Sigmoid colon (tissue), 6 donors: ENCODE measurements at regions not wholly inside any gene's neighbourhood (a gene's known extent, or its start where the extent isn't known, plus 50 kb on each side); places are given as distances from the start of the nearest gene placed in this dataset.

Experiments
- DNase-seq: peaks from one replicate; pipeline ENCODE4 v3.0.0-alpha.2; 2019
- H3K27ac ChIP-seq, 4 donors: fragments of 200-600 bp; sonication (generic); one replicate each; pipeline ENCODE4 v1.5.1; 2016 to 2019; ENCODE audit warnings: mild to moderate bottlenecking in 1 of 4
- H3K27me3 ChIP-seq, 3 donors: fragments of 200-600 bp; sonication (generic); one replicate each; pipeline ENCODE4 v1.5.1; 2019; ENCODE audit warnings: mild to moderate bottlenecking in 1 of 3
- H3K36me3 ChIP-seq, 4 donors: fragments of 200-600 bp; sonication (generic); one replicate each; pipeline ENCODE4 v1.5.1; 2016 to 2019
- H3K4me1 ChIP-seq, 4 donors: fragments of 200-600 bp; sonication (generic); one replicate each; pipeline ENCODE4 v1.5.1; 2017 to 2019
- H3K4me3 ChIP-seq, 4 donors: fragments of 200-600 bp; sonication (generic); one replicate each; pipeline ENCODE4 v1.5.1; 2017 to 2019; ENCODE audit warnings: mild to moderate bottlenecking in 2 of 4, moderate library complexity in 1 of 4
- H3K9me3 ChIP-seq, 4 donors: fragments of 200-600 bp in 3 of 4; sonication (generic) in 3 of 4; one replicate each; pipeline versions ENCODE4 v1.5.1 to v1.6.1; 2013 to 2019
- EP300 ChIP-seq, 4 donors: sonication (generic); formaldehyde crosslinking; IDR thresholded peaks; one replicate each; pipeline ENCODE4 v1.6.1; 2017; ENCODE audit warnings: antibody characterized with exemption in 4 of 4
- POLR2A ChIP-seq, 2 donors: fragments of 450-650 bp; IDR thresholded peaks; one replicate each; pipeline ENCODE4 v1.6.1; 2016; ENCODE audit warnings: antibody characterized with exemption in 2 of 2, mild to moderate bottlenecking in 2 of 2, moderate library complexity in 2 of 2
- POLR2AphosphoS5 ChIP-seq, 4 donors: sonication (generic); formaldehyde crosslinking; IDR thresholded peaks; one replicate each; pipeline ENCODE4 v1.6.1; 2017; ENCODE audit warnings: antibody characterized with exemption in 4 of 4
- WGBS, 2 donors: extraction: QIAGEN DNeasy Blood & Tissue Kit; methylation state at CpG; one replicate each; pipeline ENCODE4 v1.1.7; 2013; 5-methylcytosine and 5-hydroxymethylcytosine counted together
- intact Hi-C: fragments of 100-400 bp; cut with DNase I; formaldehyde crosslinking; loops from one replicate; pipeline ENCODE4 v1.15.1; 2023
- TF ChIP-seq, protein P1 (sequence below), 4 experiments: fragments of 450-650 bp in 3 of 4; fragments of 200-600 bp in 1 of 4; IDR thresholded peaks; one replicate each; pipeline ENCODE4 v1.5.1; 2016 to 2019; ENCODE audit warnings: antibody characterized with exemption in 4 of 4, mild to moderate bottlenecking in 3 of 4, moderate library complexity in 2 of 4
- donor health status: healthy with polysubstance abuse.
- donor health status: healthy.

DNA sequence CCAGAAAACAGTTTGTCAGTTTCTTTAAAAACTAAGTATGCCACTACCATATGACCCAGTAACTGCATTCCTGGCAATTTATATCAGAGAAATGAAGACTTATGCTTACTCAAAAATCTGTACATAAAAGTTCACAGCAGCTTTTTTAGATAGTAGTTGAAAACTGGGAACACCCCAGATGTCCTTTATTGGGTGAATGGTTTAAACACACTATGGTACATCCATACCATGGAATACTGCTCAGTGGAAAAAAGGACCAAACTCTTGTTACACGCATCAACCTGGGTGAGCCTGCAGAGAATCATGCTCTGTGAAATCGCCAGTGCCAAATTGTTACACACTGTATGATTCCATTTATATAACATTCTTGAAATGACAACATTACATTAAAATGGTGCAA lies 127.6 kb upstream of the RET start:
- Histone ChIP-seq H3K27me3 (peaks cover 0 to 32% (median 8%) of the 10 kb centered on the region in 3 donors), H3K9me3 (no peaks in the 10 kb centered on the region), H3K4me3 (no peak overlapping the region), H3K27ac (no peak overlapping the region), H3K36me3 (no peaks in the 10 kb centered on the region), H3K4me1 (peaks cover 0 to 11% (median 7%) of the 10 kb centered on the region in 4 donors)
- no peak for DNase-seq
- 90 to 96% methylated on average over 2 of the region's 2 CpGs for WGBS, 2 donors
- intact Hi-C loops = no loop called here
- TF ChIP-seq, protein P1, sequence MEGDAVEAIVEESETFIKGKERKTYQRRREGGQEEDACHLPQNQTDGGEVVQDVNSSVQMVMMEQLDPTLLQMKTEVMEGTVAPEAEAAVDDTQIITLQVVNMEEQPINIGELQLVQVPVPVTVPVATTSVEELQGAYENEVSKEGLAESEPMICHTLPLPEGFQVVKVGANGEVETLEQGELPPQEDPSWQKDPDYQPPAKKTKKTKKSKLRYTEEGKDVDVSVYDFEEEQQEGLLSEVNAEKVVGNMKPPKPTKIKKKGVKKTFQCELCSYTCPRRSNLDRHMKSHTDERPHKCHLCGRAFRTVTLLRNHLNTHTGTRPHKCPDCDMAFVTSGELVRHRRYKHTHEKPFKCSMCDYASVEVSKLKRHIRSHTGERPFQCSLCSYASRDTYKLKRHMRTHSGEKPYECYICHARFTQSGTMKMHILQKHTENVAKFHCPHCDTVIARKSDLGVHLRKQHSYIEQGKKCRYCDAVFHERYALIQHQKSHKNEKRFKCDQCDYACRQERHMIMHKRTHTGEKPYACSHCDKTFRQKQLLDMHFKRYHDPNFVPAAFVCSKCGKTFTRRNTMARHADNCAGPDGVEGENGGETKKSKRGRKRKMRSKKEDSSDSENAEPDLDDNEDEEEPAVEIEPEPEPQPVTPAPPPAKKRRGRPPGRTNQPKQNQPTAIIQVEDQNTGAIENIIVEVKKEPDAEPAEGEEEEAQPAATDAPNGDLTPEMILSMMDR (IDR thresholded peaks at IDR 0.05) = no peak

DNA sequence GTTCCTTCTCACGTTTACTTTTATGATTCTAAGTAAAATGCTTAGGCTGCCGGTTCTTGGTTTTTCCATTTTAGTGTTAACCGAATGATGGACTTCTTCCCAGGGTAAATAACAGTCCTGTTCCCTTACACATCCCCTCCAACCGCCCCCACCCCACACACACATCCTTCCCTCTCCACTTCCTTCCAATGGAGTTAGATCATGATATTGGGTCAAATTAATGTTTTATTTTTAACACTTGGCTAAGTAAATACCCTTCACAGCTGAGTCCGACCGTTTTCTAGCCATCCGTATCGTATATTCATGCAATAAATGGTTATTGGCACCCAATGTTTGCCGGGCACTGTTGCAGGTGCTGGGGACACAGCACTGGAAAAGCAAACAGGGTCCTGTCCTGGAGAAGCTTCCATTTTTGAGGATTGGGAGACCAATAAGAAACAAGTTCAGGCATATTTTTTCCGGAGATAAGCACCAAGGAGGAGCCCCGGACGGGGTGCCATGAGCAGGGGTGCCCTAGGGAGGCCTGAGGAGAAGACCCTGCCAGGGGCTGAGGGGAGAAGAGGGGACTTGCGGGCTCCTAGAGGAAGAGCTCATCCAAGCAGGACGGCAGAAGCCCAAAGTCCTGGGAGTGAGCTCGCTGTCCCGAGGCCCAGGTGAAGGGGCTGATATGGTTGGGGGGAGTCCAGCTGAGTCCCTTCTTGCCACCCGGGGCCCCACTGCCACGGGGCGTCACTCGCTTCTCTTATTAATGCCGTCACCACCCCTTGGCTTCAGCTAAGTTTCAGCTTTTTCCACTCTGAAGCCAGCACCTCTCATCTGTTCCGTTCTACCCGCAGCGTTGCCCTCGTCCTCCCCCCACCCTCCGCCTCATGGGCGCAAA lies 126.0 kb upstream of the RET start:
- TF ChIP-seq POLR2A (IDR thresholded peaks at IDR 0.05) (no peak), EP300 (IDR thresholded peaks at IDR 0.05) (no peak), POLR2AphosphoS5 (IDR thresholded peaks at IDR 0.05) (no peak)
- TF ChIP-seq, protein P1 (IDR thresholded peaks at IDR 0.05) = no peak
- no peaks in the 10 kb centered on the region for H3K9me3 ChIP-seq
- no peak overlapping the region for H3K4me3 ChIP-seq
- H3K4me1 ChIP-seq = peaks cover 0 to 11% (median 7%) of the 10 kb centered on the region in 4 donors
- H3K27me3 ChIP-seq = peaks cover 0 to 32% (median 8%) of the 10 kb centered on the region in 3 donors
- intact Hi-C loops = no loop called here
- WGBS, 2 donors = 42 to 60% methylated on average over 27 of the region's 27 CpGs
- peak; percentile 52 for DNase-seq
- no peaks in the 10 kb centered on the region for H3K36me3 ChIP-seq
- H3K27ac ChIP-seq = no peak overlapping the region

DNA sequence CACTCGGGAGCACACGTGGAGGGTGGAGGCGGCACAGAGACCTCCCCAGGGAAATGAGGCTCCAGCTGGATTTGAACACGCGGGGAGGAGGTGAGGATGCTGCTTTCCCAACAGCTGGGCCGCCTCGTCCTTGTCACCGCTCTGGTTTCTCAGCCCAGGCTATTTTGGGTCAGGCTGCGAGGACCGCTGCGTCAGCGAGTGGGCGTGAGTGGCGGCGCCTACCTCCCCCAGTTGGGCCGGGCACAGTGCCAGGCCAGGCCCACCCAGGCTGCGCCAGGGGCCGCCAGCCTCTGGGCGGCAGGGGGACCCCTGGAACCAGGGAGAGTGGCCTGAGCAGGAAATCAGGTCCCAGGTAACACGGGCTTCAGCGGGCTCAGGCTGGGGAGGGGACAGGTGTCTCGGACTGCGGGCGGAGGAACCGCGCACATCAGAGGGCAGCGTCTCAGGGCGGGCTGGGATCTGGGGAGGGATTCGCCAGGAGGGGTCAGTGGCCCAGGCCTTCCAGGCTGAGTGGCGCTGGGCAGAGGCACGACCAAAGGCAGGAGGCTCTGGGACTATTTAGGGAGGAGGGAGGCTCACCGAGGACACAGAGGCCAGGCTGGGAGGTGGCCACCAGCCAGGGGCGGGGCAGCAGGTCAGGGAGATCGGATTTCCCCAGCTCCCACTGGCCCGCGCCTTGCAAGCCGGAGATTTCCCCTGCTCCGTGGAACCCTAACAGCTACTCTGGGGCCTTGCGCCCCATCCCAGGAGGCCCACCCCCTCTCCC lies 125.2 kb upstream of the RET start:
- Histone ChIP-seq H3K4me3 (no peak overlapping the region), H3K27ac (no peak overlapping the region), H3K27me3 (peaks cover 0 to 32% (median 8%) of the 10 kb centered on the region in 3 donors), H3K9me3 (no peaks in the 10 kb centered on the region), H3K36me3 (no peaks in the 10 kb centered on the region), H3K4me1 (peaks cover 0 to 11% (median 7%) of the 10 kb centered on the region in 4 donors)
- peak; percentile 64 for DNase-seq
- WGBS, 2 donors = 13 to 36% methylated on average over 39 of the region's 39 CpGs
- TF ChIP-seq POLR2AphosphoS5 (IDR thresholded peaks at IDR 0.05) (no peak), POLR2A (IDR thresholded peaks at IDR 0.05) (no peak), EP300 (IDR thresholded peaks at IDR 0.05) (no peak)
- TF ChIP-seq, protein P1 (IDR thresholded peaks at IDR 0.05) = no peak
- intact Hi-C loops = no loop called here

DNA sequence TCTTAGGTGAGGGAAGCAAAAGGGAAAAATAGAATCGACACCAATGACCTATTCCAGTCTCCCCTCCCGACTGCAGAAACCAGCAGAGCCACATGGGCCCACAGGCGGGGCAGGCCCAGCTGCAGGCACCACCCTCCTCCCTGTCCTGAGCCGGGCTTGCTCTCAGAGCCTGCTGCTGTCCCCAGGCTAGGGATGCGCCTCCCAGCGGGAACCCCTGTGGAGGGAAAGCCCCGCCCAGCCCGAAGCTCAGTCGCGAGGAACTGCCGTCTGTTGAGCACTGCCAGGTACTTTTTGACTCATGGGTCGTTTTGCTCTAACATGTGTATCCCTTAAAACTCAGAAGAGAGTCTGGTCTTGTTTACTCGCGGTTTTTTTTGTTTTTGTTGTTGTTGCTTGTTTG lies 124.5 kb upstream of the RET start:
- H3K27me3 ChIP-seq = peaks cover 0 to 32% (median 8%) of the 10 kb centered on the region in 3 donors
- H3K4me3 ChIP-seq = no peak overlapping the region
- 18 to 47% methylated on average over 14 of the region's 14 CpGs for WGBS, 2 donors
- intact Hi-C loops = no loop called here
- no peaks in the 10 kb centered on the region for H3K9me3 ChIP-seq
- peak; percentile 68 for DNase-seq
- H3K36me3 ChIP-seq = no peaks in the 10 kb centered on the region
- TF ChIP-seq, protein P1 (IDR thresholded peaks at IDR 0.05) = no peak
- TF ChIP-seq POLR2AphosphoS5 (IDR thresholded peaks at IDR 0.05) (no peak), EP300 (IDR thresholded peaks at IDR 0.05) (no peak), POLR2A (IDR thresholded peaks at IDR 0.05) (no peak)
- H3K27ac ChIP-seq = no peak overlapping the region
- H3K4me1 ChIP-seq = peaks cover 0 to 11% (median 7%) of the 10 kb centered on the region in 4 donors
